Daoy (cell line): ENCODE measurements at regions not wholly inside any gene's neighbourhood (a gene's known extent, or its start where the extent isn't known, plus 50 kb on each side); places are given as distances from the start of the nearest gene placed in this dataset.

Source experiments
- DNase-seq: peaks from one replicate; pipeline ENCODE4 v3.0.0-alpha.2; 2015; ENCODE audit warnings: low read depth

- DNase-seq: no peak
Measured at GRCh38 chr12:111110556-111110955, 190.2 kb upstream of the MYL2 start.

- no peak for DNase-seq
Measured at GRCh38 chr12:111108726-111109125, 188.3 kb upstream of the MYL2 start.

- DNase-seq: no peak
Measured at GRCh38 chr12:111107392-111108178, 187.2 kb upstream of the MYL2 start.

GRCh38 chr12:111105294-111105693 lies 184.9 kb upstream of the MYL2 start:
- no peak for DNase-seq

- no peak for DNase-seq
Measured at GRCh38 chr12:111103583-111103982, 183.2 kb upstream of the MYL2 start.

- DNase-seq: no peak
Measured at GRCh38 chr12:111102102-111102739, 181.8 kb upstream of the MYL2 start.

- DNase-seq: no peak
Measured at GRCh38 chr12:111101003-111101402, 180.6 kb upstream of the MYL2 start.

- no peak for DNase-seq
Measured at GRCh38 chr12:111100554-111100953, 180.2 kb upstream of the MYL2 start.

- no peak for DNase-seq
Measured at GRCh38 chr12:111100003-111100402, 179.6 kb upstream of the MYL2 start.

GRCh38 chr12:111099186-111099585 lies 178.8 kb upstream of the MYL2 start:
- no peak for DNase-seq

GRCh38 chr12:111094157-111095010 lies 174.0 kb upstream of the MYL2 start:
- no peak for DNase-seq

GRCh38 chr12:111093428-111094142 lies 173.2 kb upstream of the MYL2 start:
- no peak for DNase-seq

- DNase-seq: no peak
Measured at GRCh38 chr12:111091051-111091450, 170.7 kb upstream of the MYL2 start.

GRCh38 chr12:111089616-111090015 lies 169.2 kb upstream of the MYL2 start:
- DNase-seq: no peak

GRCh38 chr12:111088409-111088808 lies 168.0 kb upstream of the MYL2 start:
- no peak for DNase-seq

- no peak for DNase-seq
Measured at GRCh38 chr12:111086947-111087700, 166.7 kb upstream of the MYL2 start.

- DNase-seq: no peak
Measured at GRCh38 chr12:111085096-111085495, 164.7 kb upstream of the MYL2 start.

GRCh38 chr12:111084605-111085004 lies 164.2 kb upstream of the MYL2 start:
- no peak for DNase-seq

GRCh38 chr12:111084158-111084557 lies 163.8 kb upstream of the MYL2 start:
- DNase-seq: no peak

GRCh38 chr12:111081600-111081999 lies 161.2 kb upstream of the MYL2 start:
- no peak for DNase-seq

- DNase-seq: no peak
Measured at GRCh38 chr12:111078731-111079130, 158.4 kb upstream of the MYL2 start.
